Right ventricle myocardium superior (tissue), 1 donor: ENCODE measurements at regions not wholly inside any gene's neighbourhood (a gene's known extent, or its start where the extent isn't known, plus 50 kb on each side); places are given as distances from the start of the nearest gene placed in this dataset.

Experiments used
- ATAC-seq: fragments of 200-7000 bp; cut with Tn5 transposase; one replicate; pipeline ENCODE4 v1.9.1; 2020; ENCODE audit warnings: mild to moderate bottlenecking; ENCODE audit not compliant: poor library complexity
- DNase-seq: peaks from one replicate; pipeline ENCODE4 v3.0.0-alpha.2; 2020
- intact Hi-C: fragments of 100-400 bp; cut with DNase I; formaldehyde crosslinking; loops from one replicate; pipeline ENCODE4 v1.11.2; 2022
- donor health status: DM: no; HTN: yes; CAD: no; lungs with severe emphysema.

- DNase-seq (no peak), ATAC-seq (no peak)
- intact Hi-C loops, result no loop called here
These were observed 112.6 kb downstream of the CDC5L start for GRCh38 chr6:44500074-44500473.

- no peak for ATAC-seq
- DNase-seq, result no peak
- intact Hi-C loops, result no loop called here
These were observed 116.0 kb downstream of the CDC5L start for GRCh38 chr6:44503471-44503870.

GRCh38 chr6:44504301-44504791 lies 116.8 kb downstream of the CDC5L start:
- intact Hi-C loops, result no loop called here
- ATAC-seq (no peak), DNase-seq (no peak)

- DNase-seq, result no peak
- intact Hi-C loops, result no loop called here
- no peak for ATAC-seq
These were observed 118.2 kb downstream of the CDC5L start for GRCh38 chr6:44505751-44506150.

- no peak for DNase-seq
- intact Hi-C loops, result no loop called here
- ATAC-seq, result no peak
These were observed 119.5 kb downstream of the CDC5L start for GRCh38 chr6:44507014-44507413.

GRCh38 chr6:44508646-44509045 lies 121.1 kb downstream of the CDC5L start:
- intact Hi-C loops, result no loop called here
- DNase-seq, result no peak
- no peak for ATAC-seq

- ATAC-seq (no peak), DNase-seq (no peak)
- intact Hi-C loops, result no loop called here
These were observed 123.6 kb downstream of the CDC5L start for GRCh38 chr6:44511126-44511525.

GRCh38 chr6:44512868-44513741 lies 125.6 kb downstream of the CDC5L start:
- ATAC-seq (peak; percentile 82), DNase-seq (no peak)
- intact Hi-C loops, result no loop called here

GRCh38 chr6:44514085-44514484 lies 126.6 kb downstream of the CDC5L start:
- no peak for DNase-seq
- intact Hi-C loops, result no loop called here
- no peak for ATAC-seq

GRCh38 chr6:44514576-44515193 lies 127.2 kb downstream of the CDC5L start:
- no peak for ATAC-seq
- DNase-seq, result no peak
- intact Hi-C loops, result no loop called here

GRCh38 chr6:44522871-44523270 lies 135.4 kb downstream of the CDC5L start:
- ATAC-seq (no peak), DNase-seq (no peak)
- intact Hi-C loops, result no loop called here

- no peak for ATAC-seq
- DNase-seq, result no peak
- intact Hi-C loops, result no loop called here
These were observed 137.1 kb downstream of the CDC5L start for GRCh38 chr6:44524476-44525227.

- DNase-seq, result no peak
- no peak for ATAC-seq
- intact Hi-C loops, result no loop called here
These were observed 138.3 kb downstream of the CDC5L start for GRCh38 chr6:44525761-44526351.

- no peak for ATAC-seq
- intact Hi-C loops, result no loop called here
- DNase-seq, result no peak
These were observed 139.7 kb downstream of the CDC5L start for GRCh38 chr6:44527181-44527580.

GRCh38 chr6:44527583-44528369 lies 140.3 kb downstream of the CDC5L start:
- ATAC-seq, result no peak
- intact Hi-C loops, result no loop called here
- no peak for DNase-seq

- intact Hi-C loops, result no loop called here
- no peak for ATAC-seq
- no peak for DNase-seq
These were observed 140.8 kb downstream of the CDC5L start for GRCh38 chr6:44528370-44528644.

GRCh38 chr6:44528716-44529115 lies 141.2 kb downstream of the CDC5L start:
- DNase-seq (no peak), ATAC-seq (no peak)
- intact Hi-C loops, result no loop called here

- ATAC-seq, result no peak
- no peak for DNase-seq
- intact Hi-C loops, result no loop called here
These were observed 141.8 kb downstream of the CDC5L start for GRCh38 chr6:44529146-44529905.
